ENCODE measurements at regions not wholly inside any gene's neighbourhood (a gene's known extent, or its start where the extent isn't known, plus 50 kb on each side); places are given as distances from the start of the nearest gene placed in this dataset.

- DNase-seq: no peak
- Histone ChIP-seq H3K4me1 (ENCODE audit: insufficient read depth, low read length) (no peaks in the 10 kb centered on the region), H3K4me3 (ENCODE audit: low read length) (no peak overlapping the region), H3K27me3 (ENCODE audit: control insufficient read depth in 1 of 2, insufficient read depth in 2 of 2, low read length in 2 of 2) (peaks cover 0 to 2% of the 10 kb centered on the region in 2 experiments), H3K9me3 (ENCODE audit: control insufficient read depth in 1 of 2, insufficient read depth in 1 of 2, low read length in 2 of 2) (peaks cover 0 to 3% of the 10 kb centered on the region in 2 experiments), H3K27ac (ENCODE audit: low read depth in 1 of 2, low read length in 2 of 2) (no peak overlapping the region), H3K36me3 (ENCODE audit: insufficient read depth, low read length) (no peaks in the 10 kb centered on the region)
- Mint-ChIP-seq H3K27me3 (peaks cover 9% of the 10 kb centered on the region), H3K36me3 (ENCODE audit: low read depth) (no peaks in the 10 kb centered on the region), H3K4me1 (ENCODE audit: low read depth) (no peaks in the 10 kb centered on the region), H3K27ac (no peak overlapping the region), H3K4me3 (no peak overlapping the region), H3K9me3 (no peaks in the 10 kb centered on the region)
- no peak for ATAC-seq (ENCODE audit: poor library complexity)
- intact Hi-C loops (cut with DNase I, micrococcal nuclease): no loop called here
- POLR2A ChIA-PET: no interaction called here
- TF ChIP-seq, protein P1, sequence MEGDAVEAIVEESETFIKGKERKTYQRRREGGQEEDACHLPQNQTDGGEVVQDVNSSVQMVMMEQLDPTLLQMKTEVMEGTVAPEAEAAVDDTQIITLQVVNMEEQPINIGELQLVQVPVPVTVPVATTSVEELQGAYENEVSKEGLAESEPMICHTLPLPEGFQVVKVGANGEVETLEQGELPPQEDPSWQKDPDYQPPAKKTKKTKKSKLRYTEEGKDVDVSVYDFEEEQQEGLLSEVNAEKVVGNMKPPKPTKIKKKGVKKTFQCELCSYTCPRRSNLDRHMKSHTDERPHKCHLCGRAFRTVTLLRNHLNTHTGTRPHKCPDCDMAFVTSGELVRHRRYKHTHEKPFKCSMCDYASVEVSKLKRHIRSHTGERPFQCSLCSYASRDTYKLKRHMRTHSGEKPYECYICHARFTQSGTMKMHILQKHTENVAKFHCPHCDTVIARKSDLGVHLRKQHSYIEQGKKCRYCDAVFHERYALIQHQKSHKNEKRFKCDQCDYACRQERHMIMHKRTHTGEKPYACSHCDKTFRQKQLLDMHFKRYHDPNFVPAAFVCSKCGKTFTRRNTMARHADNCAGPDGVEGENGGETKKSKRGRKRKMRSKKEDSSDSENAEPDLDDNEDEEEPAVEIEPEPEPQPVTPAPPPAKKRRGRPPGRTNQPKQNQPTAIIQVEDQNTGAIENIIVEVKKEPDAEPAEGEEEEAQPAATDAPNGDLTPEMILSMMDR (IDR thresholded peaks at IDR 0.05): no peak
- CTCF ChIA-PET: no interaction called here
Observed at GRCh38 chr18:51655327-51655698, 457.8 kb upstream of the MEX3C start.

GRCh38 chr18:51656249-51656648 lies 458.8 kb upstream of the MEX3C start:
- intact Hi-C loops (cut with DNase I, micrococcal nuclease): no loop called here
- ATAC-seq (ENCODE audit: poor library complexity) (no peak), DNase-seq (no peak)
- Histone ChIP-seq H3K27ac (ENCODE audit: low read depth in 1 of 2, low read length in 2 of 2) (no peak overlapping the region), H3K27me3 (ENCODE audit: control insufficient read depth in 1 of 2, insufficient read depth in 2 of 2, low read length in 2 of 2) (peaks cover 0 to 2% of the 10 kb centered on the region in 2 experiments), H3K9me3 (ENCODE audit: control insufficient read depth in 1 of 2, insufficient read depth in 1 of 2, low read length in 2 of 2) (peaks cover 0 to 3% of the 10 kb centered on the region in 2 experiments), H3K36me3 (ENCODE audit: insufficient read depth, low read length) (no peaks in the 10 kb centered on the region), H3K4me3 (ENCODE audit: low read length) (no peak overlapping the region), H3K4me1 (ENCODE audit: insufficient read depth, low read length) (no peaks in the 10 kb centered on the region)
- no peaks in the 10 kb centered on the region for H3K4me1 Mint-ChIP-seq (ENCODE audit: low read depth)
- peaks cover 9% of the 10 kb centered on the region for H3K27me3 Mint-ChIP-seq
- CTCF ChIA-PET: no interaction called here
- TF ChIP-seq, protein P1 (IDR thresholded peaks at IDR 0.05): no peak
- H3K36me3 Mint-ChIP-seq (ENCODE audit: low read depth): no peaks in the 10 kb centered on the region
- no peaks in the 10 kb centered on the region for H3K9me3 Mint-ChIP-seq
- POLR2A ChIA-PET: no interaction called here
- H3K4me3 Mint-ChIP-seq: no peak overlapping the region
- no peak overlapping the region for H3K27ac Mint-ChIP-seq

DNA sequence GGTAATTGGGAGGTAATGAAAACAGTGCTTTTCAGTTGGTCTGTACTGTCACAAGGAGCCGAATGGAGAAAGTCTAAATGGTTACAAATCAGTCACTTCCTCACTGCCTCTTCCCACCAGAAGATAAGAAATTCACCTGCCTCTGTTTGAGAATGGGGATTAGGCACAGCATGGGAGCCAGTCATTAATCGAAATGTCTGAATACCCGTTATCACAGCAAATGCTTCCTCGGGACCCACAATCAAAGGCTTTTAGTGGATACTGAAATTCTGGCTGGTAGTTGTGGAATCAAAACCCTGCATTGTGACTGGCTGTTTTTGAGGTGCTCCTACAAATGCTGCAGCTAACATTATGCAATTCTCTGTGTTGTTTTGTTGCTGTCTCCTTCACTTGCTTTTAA lies 461.0 kb upstream of the MEX3C start:
- ATAC-seq (ENCODE audit: poor library complexity) (no peak), DNase-seq (no peak)
- Histone ChIP-seq H3K4me1 (ENCODE audit: insufficient read depth, low read length) (no peaks in the 10 kb centered on the region), H3K36me3 (ENCODE audit: insufficient read depth, low read length) (no peaks in the 10 kb centered on the region), H3K4me3 (ENCODE audit: low read length) (no peak overlapping the region), H3K27ac (ENCODE audit: low read depth in 1 of 2, low read length in 2 of 2) (no peak overlapping the region), H3K9me3 (ENCODE audit: control insufficient read depth in 1 of 2, insufficient read depth in 1 of 2, low read length in 2 of 2) (peaks cover 0 to 3% of the 10 kb centered on the region in 2 experiments), H3K27me3 (ENCODE audit: control insufficient read depth in 1 of 2, insufficient read depth in 2 of 2, low read length in 2 of 2) (peaks cover 0 to 2% of the 10 kb centered on the region in 2 experiments)
- Mint-ChIP-seq H3K9me3 (no peaks in the 10 kb centered on the region), H3K4me3 (no peak overlapping the region), H3K4me1 (ENCODE audit: low read depth) (no peaks in the 10 kb centered on the region), H3K27ac (no peak overlapping the region), H3K36me3 (ENCODE audit: low read depth) (no peaks in the 10 kb centered on the region), H3K27me3 (peaks cover 9% of the 10 kb centered on the region)
- intact Hi-C loops (cut with DNase I, micrococcal nuclease): no loop called here
- CTCF ChIA-PET: no interaction called here
- TF ChIP-seq, protein P1 (IDR thresholded peaks at IDR 0.05): no peak
- POLR2A ChIA-PET: no interaction called here

Measured in CD4-positive, alpha-beta T cell (primary cell).